ENCODE measurements at regions not wholly inside any gene's neighbourhood (a gene's known extent, or its start where the extent isn't known, plus 50 kb on each side); places are given as distances from the start of the nearest gene placed in this dataset.

DNA sequence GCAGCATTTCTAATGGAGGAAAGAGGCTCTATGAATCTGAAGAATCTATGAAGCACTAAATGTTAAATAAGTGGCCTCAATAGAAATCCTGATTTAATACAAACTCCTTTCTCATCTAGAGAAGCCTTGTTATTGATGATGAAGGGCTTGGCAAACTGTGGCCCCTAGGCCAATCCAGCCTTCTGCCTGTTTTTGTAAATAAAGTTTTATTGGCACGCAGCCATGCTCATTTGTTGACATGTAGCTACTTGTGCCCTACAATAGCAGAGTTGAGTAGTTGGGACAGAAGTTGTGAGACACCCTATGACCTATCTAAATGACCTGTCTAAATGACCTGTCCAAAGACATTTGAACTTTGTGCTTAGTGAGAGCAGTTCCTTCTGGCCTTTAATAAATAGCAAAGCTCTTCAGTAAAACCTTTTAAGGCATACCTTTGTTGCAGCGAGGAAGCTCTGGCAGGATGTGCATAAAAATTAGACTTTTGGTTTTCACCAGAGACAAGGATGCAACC, 484.4 kb upstream of the SPRED2 start:
- CTCF ChIA-PET, result no interaction called here
- Histone ChIP-seq H3K4me1 (ENCODE audit: insufficient read depth, low read length, poor library complexity, severe bottlenecking) (peaks cover 25% of the 10 kb centered on the region), H3K27me3 (replicated peaks; ENCODE audit: insufficient read depth, low read depth, low read length, poor library complexity) (no peaks in the 10 kb centered on the region), H3K4me3 (ENCODE audit: low read depth, low read length, poor library complexity, severe bottlenecking) (no peak overlapping the region), H3K27ac (ENCODE audit: low read depth, low read length, poor library complexity, severe bottlenecking) (no peak overlapping the region), H3K36me3 (ENCODE audit: insufficient read depth, low read length, poor library complexity, severe bottlenecking) (no peaks in the 10 kb centered on the region), H3K9me3 (ENCODE audit: low read depth, low read length, poor library complexity, severe bottlenecking) (no peaks in the 10 kb centered on the region)
- TF ChIP-seq CTCF (conservative IDR thresholded peaks at IDR 0.05; ENCODE audit: low read depth, low read length) (no peak), EZH2 (IDR thresholded peaks at IDR 0.05; ENCODE audit: borderline replicate concordance, low read depth, low read length, poor library complexity, severe bottlenecking) (no peak)
- no TSS peak for BruUV-seq (replicated peaks)
- POLR2A ChIA-PET (ENCODE audit: low non-redundant PET), result interaction anchor here (0.6 kb wide), 1 partner anchor 191 kb away, joined by 3 read pairs; no protein-coding TSS in a partner anchor
- no peak for DNase-seq (ENCODE audit: low spot score)
- intact Hi-C loops (cut with micrococcal nuclease; ENCODE audit: unreplicated experiment), result no loop called here

- ChIA-PET POLR2A (ENCODE audit: low non-redundant PET) (no interaction called here), CTCF (no interaction called here)
- no peak for TF ChIP-seq CTCF (conservative IDR thresholded peaks at IDR 0.05; ENCODE audit: low read depth, low read length)
- TF ChIP-seq EZH2 (IDR thresholded peaks at IDR 0.05; ENCODE audit: borderline replicate concordance, low read depth, low read length, poor library complexity, severe bottlenecking), result no peak
Observed at GRCh38 chr2:65916177-65916576, 483.8 kb upstream of the SPRED2 start.

GRCh38 chr2:65915273-65915672, 482.9 kb upstream of the SPRED2 start:
- Histone ChIP-seq H3K36me3 (ENCODE audit: insufficient read depth, low read length, poor library complexity, severe bottlenecking) (no peaks in the 10 kb centered on the region), H3K27me3 (replicated peaks; ENCODE audit: insufficient read depth, low read depth, low read length, poor library complexity) (no peaks in the 10 kb centered on the region), H3K4me3 (ENCODE audit: low read depth, low read length, poor library complexity, severe bottlenecking) (no peak overlapping the region), H3K9me3 (ENCODE audit: low read depth, low read length, poor library complexity, severe bottlenecking) (no peaks in the 10 kb centered on the region), H3K27ac (ENCODE audit: low read depth, low read length, poor library complexity, severe bottlenecking) (no peak overlapping the region), H3K4me1 (ENCODE audit: insufficient read depth, low read length, poor library complexity, severe bottlenecking) (peaks cover 25% of the 10 kb centered on the region)
- intact Hi-C loops (cut with micrococcal nuclease; ENCODE audit: unreplicated experiment), result no loop called here
- ChIA-PET CTCF (no interaction called here), POLR2A (ENCODE audit: low non-redundant PET) (no interaction called here)
- DNase-seq (ENCODE audit: low spot score), result no peak
- TF ChIP-seq EZH2 (IDR thresholded peaks at IDR 0.05; ENCODE audit: borderline replicate concordance, low read depth, low read length, poor library complexity, severe bottlenecking) (no peak), CTCF (conservative IDR thresholded peaks at IDR 0.05; ENCODE audit: low read depth, low read length) (no peak)
- BruUV-seq (replicated peaks), result no TSS peak

More at GRCh38 chr2:65916177-65916576, 483.8 kb upstream of the SPRED2 start:
- Histone ChIP-seq H3K4me1 (ENCODE audit: insufficient read depth, low read length, poor library complexity, severe bottlenecking) (peaks cover 25% of the 10 kb centered on the region), H3K36me3 (ENCODE audit: insufficient read depth, low read length, poor library complexity, severe bottlenecking) (no peaks in the 10 kb centered on the region), H3K9me3 (ENCODE audit: low read depth, low read length, poor library complexity, severe bottlenecking) (no peaks in the 10 kb centered on the region), H3K27me3 (replicated peaks; ENCODE audit: insufficient read depth, low read depth, low read length, poor library complexity) (no peaks in the 10 kb centered on the region), H3K27ac (ENCODE audit: low read depth, low read length, poor library complexity, severe bottlenecking) (no peak overlapping the region), H3K4me3 (ENCODE audit: low read depth, low read length, poor library complexity, severe bottlenecking) (no peak overlapping the region)
- no TSS peak for BruUV-seq (replicated peaks)
- DNase-seq (ENCODE audit: low spot score), result no peak
- intact Hi-C loops (cut with micrococcal nuclease; ENCODE audit: unreplicated experiment), result no loop called here
